GM12878 (cell line): ENCODE measurements at regions not wholly inside any gene's neighbourhood (a gene's known extent, or its start where the extent isn't known, plus 50 kb on each side); places are given as distances from the start of the nearest gene placed in this dataset.

ENCODE experiments used
- ATF2 ChIP-seq: IDR thresholded peaks from 2 replicates; pipeline ENCODE4 v1.6.1; 2012; ENCODE audit warnings: low read length, inconsistent platforms
- BMI1 ChIP-seq: fragments of 450-650 bp; IDR thresholded peaks from 2 replicates; pipeline ENCODE4 v1.6.1; 2016; ENCODE audit warnings: mild to moderate bottlenecking, moderate library complexity, borderline replicate concordance
- CEBPZ ChIP-seq: fragments of 150-350 bp; IDR thresholded peaks from 2 replicates; pipeline ENCODE4 v1.6.1; 2016; ENCODE audit warnings: low read depth, low read length
- E2F4 ChIP-seq: IDR thresholded peaks from 2 replicates; pipeline ENCODE4 v1.6.1; 2012; ENCODE audit warnings: low read depth, low read length, improper control_type of control experiment
- EED ChIP-seq: sonication (generic); IDR thresholded peaks from 2 replicates; pipeline ENCODE4 v1.6.1; 2016; ENCODE audit warnings: antibody characterized with exemption, low read depth
- MEF2B ChIP-seq: fragments of 450-650 bp; IDR thresholded peaks from 2 replicates; pipeline ENCODE4 v1.6.1; 2018; ENCODE audit warnings: mild to moderate bottlenecking, moderate library complexity; ENCODE audit not compliant: partially characterized antibody, poor library complexity, severe bottlenecking
- MTA2 ChIP-seq: fragments of 450-650 bp; IDR thresholded peaks from 2 replicates; pipeline ENCODE4 v1.6.1; 2016; ENCODE audit warnings: low read depth, mild to moderate bottlenecking, moderate library complexity
- MYB ChIP-seq: fragments of 150-350 bp; IDR thresholded peaks from 2 replicates; pipeline ENCODE4 v1.6.1; 2014; ENCODE audit warnings: mild to moderate bottlenecking, low read depth, low read length, borderline replicate concordance
- NFXL1 ChIP-seq: fragments of 450-650 bp; IDR thresholded peaks from 2 replicates; pipeline ENCODE4 v1.6.1; 2017; ENCODE audit warnings: antibody characterized with exemption, mild to moderate bottlenecking, borderline replicate concordance
- NRF1 ChIP-seq: conservative IDR thresholded peaks from 2 replicates; pipeline ENCODE4 v1.6.1; 2011; ENCODE audit warnings: mild to moderate bottlenecking, low read depth, low read length, improper control_type of control experiment
- PAX8 ChIP-seq: fragments of 450-650 bp; IDR thresholded peaks from 2 replicates; pipeline ENCODE4 v1.6.1; 2017; ENCODE audit warnings: mild to moderate bottlenecking, moderate library complexity
- PRDM15 ChIP-seq: fragments of 450-650 bp; formaldehyde crosslinking; IDR thresholded peaks from 2 replicates; pipeline ENCODE4 v1.4.0; 2020; ENCODE audit warnings: mild to moderate bottlenecking, moderate library complexity
- RELA ChIP-seq: fragments of 450-650 bp; IDR thresholded peaks from 2 replicates; pipeline ENCODE4 v1.8.0; 2014; ENCODE audit warnings: borderline replicate concordance; ENCODE audit not compliant: partially characterized antibody
- TAF1 ChIP-seq: IDR thresholded peaks from 2 replicates; pipeline ENCODE4 v1.6.1; 2011; ENCODE audit warnings: mild to moderate bottlenecking, low read depth, low read length, borderline replicate concordance
- YY1 ChIP-seq: IDR thresholded peaks from 2 replicates; pipeline ENCODE4 v1.6.1; 2011; ENCODE audit warnings: low read depth, mild to moderate bottlenecking, low read length
- ZNF274 ChIP-seq: IDR thresholded peaks from one replicate; pipeline ENCODE4 v1.8.0; 2011; ENCODE audit not compliant: insufficient read length, insufficient read depth

GRCh38 chr4:30461218-30461617 is 259.0 kb upstream of the PCDH7 start (continued):
- 0 out of 2 replicates have a peak, but pooled peaks have one; percentile 39 for TF ChIP-seq YY1
- no peak for TF ChIP-seq PRDM15
- TF ChIP-seq EED, result peak; percentile 57; the same call in 1 of the 2 replicates
- no peak for TF ChIP-seq NFXL1
- TF ChIP-seq PAX8, result no peak
- TF ChIP-seq ZNF274, result no peak
- peak; percentile 41 for TF ChIP-seq MTA2
- TF ChIP-seq MEF2B, result peak; percentile 70
- TF ChIP-seq E2F4, result no peak
- TF ChIP-seq MYB, result no peak
- 0 out of 2 replicates have a peak, but pooled peaks have one; percentile 23 for TF ChIP-seq TAF1
- TF ChIP-seq NRF1, result no peak
- TF ChIP-seq ATF2, result peak; percentile 85
- no peak for TF ChIP-seq RELA
- no peak for TF ChIP-seq CEBPZ
- no peak for TF ChIP-seq BMI1
